ENCODE measurements at regions not wholly inside any gene's neighbourhood (a gene's known extent, or its start where the extent isn't known, plus 50 kb on each side); places are given as distances from the start of the nearest gene placed in this dataset.

DNA sequence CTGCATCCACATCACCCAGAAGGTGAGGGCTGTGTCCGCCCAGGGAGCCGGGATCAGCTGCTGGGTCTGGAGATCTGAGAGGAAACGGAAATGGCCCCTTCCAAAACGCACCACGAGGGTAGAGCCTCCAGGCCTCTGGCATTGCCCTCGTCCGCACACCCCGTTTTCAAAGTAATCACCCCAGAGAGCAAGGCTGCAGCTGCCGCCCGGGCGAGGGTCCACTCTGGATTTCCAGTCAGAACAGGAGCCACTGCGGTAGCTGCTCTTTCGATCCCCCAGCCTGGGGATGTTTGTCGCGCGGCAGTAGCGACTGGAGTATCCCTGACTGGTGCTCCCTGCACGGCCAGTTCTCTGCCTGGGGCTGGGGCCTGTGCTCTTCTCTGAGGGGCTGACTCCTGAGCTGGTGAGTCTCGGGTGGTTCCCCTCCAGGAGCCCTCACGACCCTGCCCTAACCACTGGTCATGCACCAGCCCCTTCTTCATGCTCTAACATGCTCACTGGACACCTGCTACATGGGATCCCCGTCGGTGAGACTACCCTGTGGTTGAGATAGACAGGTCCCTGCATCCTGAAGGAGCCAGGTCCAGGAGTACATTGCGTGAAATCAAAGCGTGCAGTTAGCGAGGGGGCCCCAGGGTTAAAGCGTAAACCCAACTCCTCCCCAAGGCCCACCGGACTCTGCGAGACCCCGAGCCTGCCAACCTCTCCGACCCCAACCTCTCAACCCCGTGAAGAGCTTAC is 99.2 kb downstream of the FOXL3 start:
- Histone ChIP-seq H3K27me3 (replicated peaks; ENCODE audit: insufficient read depth, low read length) (no peaks in the 10 kb centered on the region), H3K79me2 (ENCODE audit: low read length) (no peaks in the 10 kb centered on the region), H3K9me2 (replicated peaks; ENCODE audit: insufficient read depth, low read length) (no peaks in the 10 kb centered on the region), H3K36me3 (replicated peaks; ENCODE audit: insufficient read depth, low read length) (no peaks in the 10 kb centered on the region), H3K4me1 (ENCODE audit: low read length) (no peaks in the 10 kb centered on the region), H4K20me1 (ENCODE audit: insufficient read depth, low read length) (no peaks in the 10 kb centered on the region), H3K9me3 (replicated peaks; ENCODE audit: insufficient read depth, low read length) (no peaks in the 10 kb centered on the region), H3F3A (ENCODE audit: insufficient read depth, low read length) (no peaks in the 10 kb centered on the region), H3K4me3 (ENCODE audit: low read length) (no peak overlapping the region), H3K27ac (ENCODE audit: low read length) (no peak overlapping the region), H3K9ac (ENCODE audit: low read length) (no peak overlapping the region), H3K4me2 (ENCODE audit: low read depth, low read length) (no peak overlapping the region), H2AFZ (ENCODE audit: low read length) (no peak overlapping the region)
- TF ChIP-seq EZH2 (optimal IDR thresholded peaks at IDR 0.05; ENCODE audit: low read depth, low read length) (no peak), EZH2phosphoT487 (IDR thresholded peaks at IDR 0.05; ENCODE audit: low read length) (no peak)
- TF ChIP-seq, protein P1, sequence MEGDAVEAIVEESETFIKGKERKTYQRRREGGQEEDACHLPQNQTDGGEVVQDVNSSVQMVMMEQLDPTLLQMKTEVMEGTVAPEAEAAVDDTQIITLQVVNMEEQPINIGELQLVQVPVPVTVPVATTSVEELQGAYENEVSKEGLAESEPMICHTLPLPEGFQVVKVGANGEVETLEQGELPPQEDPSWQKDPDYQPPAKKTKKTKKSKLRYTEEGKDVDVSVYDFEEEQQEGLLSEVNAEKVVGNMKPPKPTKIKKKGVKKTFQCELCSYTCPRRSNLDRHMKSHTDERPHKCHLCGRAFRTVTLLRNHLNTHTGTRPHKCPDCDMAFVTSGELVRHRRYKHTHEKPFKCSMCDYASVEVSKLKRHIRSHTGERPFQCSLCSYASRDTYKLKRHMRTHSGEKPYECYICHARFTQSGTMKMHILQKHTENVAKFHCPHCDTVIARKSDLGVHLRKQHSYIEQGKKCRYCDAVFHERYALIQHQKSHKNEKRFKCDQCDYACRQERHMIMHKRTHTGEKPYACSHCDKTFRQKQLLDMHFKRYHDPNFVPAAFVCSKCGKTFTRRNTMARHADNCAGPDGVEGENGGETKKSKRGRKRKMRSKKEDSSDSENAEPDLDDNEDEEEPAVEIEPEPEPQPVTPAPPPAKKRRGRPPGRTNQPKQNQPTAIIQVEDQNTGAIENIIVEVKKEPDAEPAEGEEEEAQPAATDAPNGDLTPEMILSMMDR (IDR thresholded peaks at IDR 0.05; ENCODE audit: low read length), result no peak
- DNase-seq, result no peak

DNA sequence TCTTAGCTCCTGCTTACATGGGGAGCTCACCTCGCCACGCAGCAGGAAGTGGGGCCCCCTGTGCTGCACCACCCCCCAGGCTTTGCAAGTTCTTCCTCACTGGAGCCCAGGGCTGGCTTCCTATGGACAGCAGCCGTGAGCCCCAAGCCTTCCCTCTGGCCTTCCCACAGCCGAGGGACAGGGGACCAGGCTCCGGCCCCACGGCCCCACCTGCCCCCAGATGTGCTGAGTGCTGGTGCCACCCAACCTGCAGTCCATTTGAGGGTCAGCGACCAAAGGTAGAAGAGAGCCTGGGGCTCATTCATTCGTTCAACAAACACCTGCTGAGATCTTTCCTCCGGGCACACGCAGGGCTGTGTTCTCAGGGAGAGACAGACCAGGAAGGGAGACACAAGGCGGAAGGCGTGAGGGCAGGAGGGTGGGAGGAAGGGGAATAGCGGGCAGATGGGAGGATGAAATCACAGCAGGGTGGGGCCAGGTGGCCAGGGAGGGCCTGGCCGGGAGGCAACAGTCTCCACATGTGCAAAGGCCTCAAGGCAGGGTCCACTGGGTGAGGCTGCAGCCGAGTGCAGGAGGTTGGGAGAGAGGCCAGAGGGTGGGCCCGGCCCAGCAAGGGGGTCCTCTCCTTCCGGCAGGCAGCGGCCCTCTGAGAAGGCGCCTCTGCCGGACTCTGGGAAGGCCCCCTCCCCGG is 100.1 kb downstream of the FOXL3 start:
- Histone ChIP-seq H3K9ac (ENCODE audit: low read length) (no peak overlapping the region), H3K4me3 (ENCODE audit: low read length) (no peak overlapping the region), H3K9me3 (replicated peaks; ENCODE audit: insufficient read depth, low read length) (no peaks in the 10 kb centered on the region), H3K4me2 (ENCODE audit: low read depth, low read length) (no peak overlapping the region), H3K36me3 (replicated peaks; ENCODE audit: insufficient read depth, low read length) (no peaks in the 10 kb centered on the region), H4K20me1 (ENCODE audit: insufficient read depth, low read length) (no peaks in the 10 kb centered on the region), H3K27ac (ENCODE audit: low read length) (no peak overlapping the region), H3K79me2 (ENCODE audit: low read length) (no peaks in the 10 kb centered on the region), H3K9me2 (replicated peaks; ENCODE audit: insufficient read depth, low read length) (no peaks in the 10 kb centered on the region), H3K27me3 (replicated peaks; ENCODE audit: insufficient read depth, low read length) (no peaks in the 10 kb centered on the region), H3K4me1 (ENCODE audit: low read length) (no peaks in the 10 kb centered on the region), H3F3A (ENCODE audit: insufficient read depth, low read length) (no peaks in the 10 kb centered on the region), H2AFZ (ENCODE audit: low read length) (no peak overlapping the region)
- TF ChIP-seq, protein P1 (IDR thresholded peaks at IDR 0.05; ENCODE audit: low read length), result no peak
- TF ChIP-seq EZH2 (optimal IDR thresholded peaks at IDR 0.05; ENCODE audit: low read depth, low read length), result no peak
- no peak for TF ChIP-seq EZH2phosphoT487 (IDR thresholded peaks at IDR 0.05; ENCODE audit: low read length)
- no peak for DNase-seq

DNA sequence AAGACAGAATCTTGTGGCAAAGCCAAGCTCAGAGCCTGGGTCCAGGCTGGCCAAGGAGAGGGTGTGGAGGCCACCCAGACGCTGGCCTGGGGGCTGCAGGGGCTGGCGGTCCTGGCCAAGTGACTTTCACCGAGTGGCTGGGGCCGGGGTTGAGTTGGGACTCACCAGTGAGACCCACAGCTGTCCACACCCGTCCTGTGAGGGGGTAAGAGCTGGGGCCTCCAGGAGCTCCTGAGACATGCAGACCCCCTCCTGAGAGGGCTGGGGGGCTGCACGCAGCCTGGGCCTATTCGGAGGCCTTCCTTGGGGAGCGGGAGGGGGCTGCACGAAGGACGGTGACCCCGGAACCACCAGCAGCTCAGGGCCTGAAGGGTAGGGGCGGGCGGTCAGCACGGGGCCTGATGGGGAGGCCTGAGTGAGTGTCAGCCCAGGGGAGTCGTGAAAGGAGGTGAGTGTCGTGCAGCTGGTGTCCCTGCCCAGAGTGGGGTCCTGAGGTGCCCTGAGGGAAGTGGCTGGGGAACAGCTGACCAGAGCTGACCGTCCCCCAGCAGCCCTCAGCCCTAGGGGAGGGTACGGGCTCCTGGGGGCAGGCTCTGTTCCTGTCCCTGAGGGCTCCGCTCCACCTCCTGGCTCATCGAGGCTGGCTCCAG is 100.9 kb downstream of the FOXL3 start:
- H3K36me3 ChIP-seq (replicated peaks; ENCODE audit: insufficient read depth, low read length), result no peaks in the 10 kb centered on the region
- H3K9me2 ChIP-seq (replicated peaks; ENCODE audit: insufficient read depth, low read length), result no peaks in the 10 kb centered on the region
- H3K4me3 ChIP-seq (ENCODE audit: low read length), result no peak overlapping the region
- no peak overlapping the region for H3K27ac ChIP-seq (ENCODE audit: low read length)
- no peak overlapping the region for H3K9ac ChIP-seq (ENCODE audit: low read length)
- DNase-seq, result no peak
- no peaks in the 10 kb centered on the region for H4K20me1 ChIP-seq (ENCODE audit: insufficient read depth, low read length)
- no peaks in the 10 kb centered on the region for H3K4me1 ChIP-seq (ENCODE audit: low read length)
- no peaks in the 10 kb centered on the region for H3K79me2 ChIP-seq (ENCODE audit: low read length)
- no peak for TF ChIP-seq EZH2phosphoT487 (IDR thresholded peaks at IDR 0.05; ENCODE audit: low read length)
- TF ChIP-seq, protein P1 (IDR thresholded peaks at IDR 0.05; ENCODE audit: low read length), result no peak
- no peak for TF ChIP-seq EZH2 (optimal IDR thresholded peaks at IDR 0.05; ENCODE audit: low read depth, low read length)
- no peak overlapping the region for H2AFZ ChIP-seq (ENCODE audit: low read length)
- H3K9me3 ChIP-seq (replicated peaks; ENCODE audit: insufficient read depth, low read length), result no peaks in the 10 kb centered on the region
- H3K4me2 ChIP-seq (ENCODE audit: low read depth, low read length), result no peak overlapping the region
- no peaks in the 10 kb centered on the region for H3K27me3 ChIP-seq (replicated peaks; ENCODE audit: insufficient read depth, low read length)
- H3F3A ChIP-seq (ENCODE audit: insufficient read depth, low read length), result no peaks in the 10 kb centered on the region
